Tibial nerve (tissue), 4 donors: ENCODE measurements at regions not wholly inside any gene's neighbourhood (a gene's known extent, or its start where the extent isn't known, plus 50 kb on each side); places are given as distances from the start of the nearest gene placed in this dataset.

ENCODE experiments used
- EP300 ChIP-seq, 2 donors: sonication (generic); formaldehyde crosslinking; IDR thresholded peaks; one replicate each; pipeline ENCODE4 v1.6.1; 2017; ENCODE audit warnings: antibody characterized with exemption in 2 of 2, mild to moderate bottlenecking in 1 of 2
- TF ChIP-seq, protein P1 (sequence below), 5 experiments: fragments of 200-600 bp in 3 of 5; fragments of 450-650 bp in 2 of 5; sonication (generic) in 3 of 5; IDR thresholded peaks; one replicate each; pipeline ENCODE4 v1.5.1; 2016 to 2019; ENCODE audit warnings: antibody characterized with exemption in 5 of 5, mild to moderate bottlenecking in 3 of 5, moderate library complexity in 2 of 5

DNA sequence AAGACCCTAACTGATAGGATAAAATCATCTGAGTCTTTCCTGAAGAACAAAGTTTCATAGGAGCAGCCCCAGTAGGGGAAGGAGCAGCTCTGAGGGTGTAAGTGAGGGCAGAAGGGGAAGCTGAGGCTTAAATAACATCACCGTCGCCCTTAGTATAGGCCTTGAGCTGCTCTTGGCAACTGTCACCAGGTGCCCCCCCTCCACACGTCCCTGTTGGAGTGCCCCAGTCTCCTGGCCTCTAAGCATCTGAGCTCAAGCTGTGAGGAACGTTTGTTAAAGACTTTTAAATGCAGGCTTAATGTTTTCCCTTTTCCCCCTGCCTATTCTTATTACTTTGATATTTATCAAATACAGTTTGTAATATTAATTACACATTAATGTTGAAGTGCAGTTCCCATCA is 170.6 kb downstream of the ZIC5 start:
- TF ChIP-seq, protein P1, sequence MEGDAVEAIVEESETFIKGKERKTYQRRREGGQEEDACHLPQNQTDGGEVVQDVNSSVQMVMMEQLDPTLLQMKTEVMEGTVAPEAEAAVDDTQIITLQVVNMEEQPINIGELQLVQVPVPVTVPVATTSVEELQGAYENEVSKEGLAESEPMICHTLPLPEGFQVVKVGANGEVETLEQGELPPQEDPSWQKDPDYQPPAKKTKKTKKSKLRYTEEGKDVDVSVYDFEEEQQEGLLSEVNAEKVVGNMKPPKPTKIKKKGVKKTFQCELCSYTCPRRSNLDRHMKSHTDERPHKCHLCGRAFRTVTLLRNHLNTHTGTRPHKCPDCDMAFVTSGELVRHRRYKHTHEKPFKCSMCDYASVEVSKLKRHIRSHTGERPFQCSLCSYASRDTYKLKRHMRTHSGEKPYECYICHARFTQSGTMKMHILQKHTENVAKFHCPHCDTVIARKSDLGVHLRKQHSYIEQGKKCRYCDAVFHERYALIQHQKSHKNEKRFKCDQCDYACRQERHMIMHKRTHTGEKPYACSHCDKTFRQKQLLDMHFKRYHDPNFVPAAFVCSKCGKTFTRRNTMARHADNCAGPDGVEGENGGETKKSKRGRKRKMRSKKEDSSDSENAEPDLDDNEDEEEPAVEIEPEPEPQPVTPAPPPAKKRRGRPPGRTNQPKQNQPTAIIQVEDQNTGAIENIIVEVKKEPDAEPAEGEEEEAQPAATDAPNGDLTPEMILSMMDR (IDR thresholded peaks at IDR 0.05): no peak
- no peak for TF ChIP-seq EP300 (IDR thresholded peaks at IDR 0.05)
